ENCODE measurements at regions not wholly inside any gene's neighbourhood (a gene's known extent, or its start where the extent isn't known, plus 50 kb on each side); places are given as distances from the start of the nearest gene placed in this dataset.
"Not testable (repeated sequence)": the region's sequence is repeated elsewhere in the genome, so short reads cannot be mapped to it uniquely, and the experiment has no call there.

GRCh38 chr16:79850348-79850747, 249.8 kb upstream of the MAF start:
- DNase-seq, result no peak

- DNase-seq, result no peak
Measured at GRCh38 chr16:79849119-79849518, 248.6 kb upstream of the MAF start.

DNA sequence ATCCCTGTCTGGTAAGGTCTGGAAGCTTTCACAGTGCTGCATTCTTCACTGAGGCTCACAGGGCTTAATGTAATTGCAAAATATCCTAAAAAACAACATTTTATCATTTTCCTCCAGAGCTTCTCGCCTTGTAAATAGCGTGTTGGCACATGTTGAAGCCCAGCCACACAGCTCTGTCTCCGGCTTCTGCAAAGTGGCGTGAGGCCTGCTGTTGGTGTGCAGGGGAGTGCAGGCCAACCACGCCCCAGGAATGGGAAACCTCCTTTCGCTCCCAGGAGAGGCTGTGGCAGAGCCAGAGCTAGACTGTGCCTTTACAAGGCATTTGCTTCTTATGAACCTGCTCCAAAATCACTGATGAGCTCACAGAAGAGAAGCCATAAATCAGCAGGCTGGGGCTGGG, 248.2 kb upstream of the MAF start:
- no peak for DNase-seq

DNA sequence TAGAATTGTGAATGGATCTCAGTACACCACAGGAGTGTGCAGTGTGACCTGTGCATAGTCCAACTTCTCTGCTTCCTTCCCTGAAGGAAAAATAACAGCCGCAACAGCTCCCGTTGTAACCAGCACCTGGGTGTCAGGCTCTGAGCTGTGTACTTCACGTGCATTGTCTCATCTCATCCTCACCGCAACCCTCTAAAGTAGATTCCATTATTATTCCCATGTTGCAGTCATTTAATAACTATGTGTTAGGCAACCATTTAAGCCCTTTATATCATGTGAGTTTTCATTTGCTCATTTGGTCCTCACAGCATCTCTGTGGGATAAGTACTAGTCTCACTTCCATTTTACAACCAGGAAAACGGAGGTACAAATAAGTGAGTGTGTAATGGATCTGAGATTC, 247.0 kb upstream of the MAF start:
- DNase-seq, result no peak

GRCh38 chr16:79847101-79847500, 246.6 kb upstream of the MAF start:
- no peak for DNase-seq

- DNase-seq, result no peak
Measured at GRCh38 chr16:79845734-79846135, 245.2 kb upstream of the MAF start.

- DNase-seq, result no peak
Measured at GRCh38 chr16:79845033-79845733, 244.6 kb upstream of the MAF start.

- DNase-seq, result no peak
Measured at GRCh38 chr16:79844603-79845002, 244.1 kb upstream of the MAF start.

DNA sequence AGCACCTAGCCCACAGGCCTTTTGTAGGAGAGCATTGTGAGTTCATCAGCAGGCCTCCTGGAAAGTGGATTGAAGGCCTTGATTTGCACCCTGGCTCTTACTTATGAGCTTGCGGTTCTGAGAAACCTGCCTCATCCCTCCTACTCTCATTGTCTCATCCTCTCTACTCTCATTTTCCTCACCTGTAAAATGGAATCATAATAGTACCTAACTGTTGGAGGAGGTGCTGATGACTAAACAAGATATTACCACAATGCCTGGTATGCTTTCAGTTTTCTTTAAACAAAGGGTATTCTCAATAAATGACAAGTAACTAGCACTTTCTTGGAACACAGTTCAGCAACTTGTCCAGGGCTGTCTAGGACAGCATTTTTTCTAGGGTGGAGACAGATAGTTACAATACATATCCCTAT, 243.1 kb upstream of the MAF start:
- DNase-seq, result no peak

GRCh38 chr16:79843145-79843544, 242.6 kb upstream of the MAF start:
- DNase-seq, result no peak

DNA sequence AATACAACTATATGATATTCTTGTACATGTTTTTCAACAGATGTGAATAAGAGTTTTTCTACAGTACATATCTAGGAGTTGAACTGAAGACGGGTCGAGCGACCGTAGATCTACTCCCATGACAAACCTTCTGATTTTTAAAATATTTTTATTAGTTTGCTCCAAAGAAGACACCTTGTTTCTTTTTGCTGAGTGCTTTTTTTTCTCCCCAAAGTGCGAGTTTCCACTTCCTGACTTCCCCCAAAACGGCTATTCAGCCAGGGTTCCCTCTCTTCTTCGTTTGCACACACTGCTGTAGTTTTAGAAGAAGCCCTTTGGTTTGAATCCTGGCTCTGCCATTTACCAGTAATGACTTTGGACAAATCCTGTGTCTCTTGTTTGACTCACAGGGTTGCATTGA, 241.7 kb upstream of the MAF start:
- DNase-seq, result no peak

GRCh38 chr16:79839466-79840341, 239.2 kb upstream of the MAF start:
- no peak for DNase-seq

DNA sequence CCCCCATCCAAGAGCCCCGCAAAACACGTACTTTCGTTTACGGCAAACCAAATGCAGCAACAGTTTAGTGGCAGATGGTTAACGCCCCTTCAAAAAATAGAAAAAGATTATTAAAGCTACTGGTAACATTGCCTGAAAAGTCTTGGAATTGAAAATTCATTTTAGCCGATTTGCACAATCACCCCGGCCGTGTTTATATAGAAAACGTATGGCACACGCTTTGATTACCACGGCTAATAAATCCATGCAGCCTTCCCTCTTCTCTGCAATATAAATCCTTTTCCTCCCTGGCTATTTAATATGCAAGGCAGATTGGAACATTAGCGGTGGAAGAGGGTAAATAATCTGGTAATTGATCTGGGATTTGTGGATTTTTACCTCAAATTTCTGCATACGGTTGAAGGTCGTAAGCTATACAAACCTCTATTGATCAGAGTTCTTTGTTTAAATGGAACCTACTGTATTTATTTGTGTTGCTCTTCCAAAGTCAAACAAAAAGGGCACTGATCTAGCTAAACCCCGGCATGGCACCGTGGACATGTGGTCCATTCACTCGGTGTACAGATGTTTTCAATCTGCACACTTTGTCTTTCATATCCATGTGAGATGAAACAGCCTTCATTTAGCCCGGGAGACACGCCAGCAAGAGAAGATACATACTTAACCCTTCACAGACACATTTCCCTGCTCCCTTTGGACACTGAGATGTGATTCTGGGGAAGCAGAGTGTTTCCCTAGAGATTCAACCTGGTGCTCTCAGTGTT, 238.1 kb upstream of the MAF start:
- peak; percentile 43 for DNase-seq

- no peak for DNase-seq
Measured at GRCh38 chr16:79836144-79836543, 235.6 kb upstream of the MAF start.

- DNase-seq, result peak; percentile 15
Measured at GRCh38 chr16:79835194-79835593, 234.7 kb upstream of the MAF start.

- DNase-seq, result no peak
Measured at GRCh38 chr16:79834720-79835119, 234.2 kb upstream of the MAF start.

DNA sequence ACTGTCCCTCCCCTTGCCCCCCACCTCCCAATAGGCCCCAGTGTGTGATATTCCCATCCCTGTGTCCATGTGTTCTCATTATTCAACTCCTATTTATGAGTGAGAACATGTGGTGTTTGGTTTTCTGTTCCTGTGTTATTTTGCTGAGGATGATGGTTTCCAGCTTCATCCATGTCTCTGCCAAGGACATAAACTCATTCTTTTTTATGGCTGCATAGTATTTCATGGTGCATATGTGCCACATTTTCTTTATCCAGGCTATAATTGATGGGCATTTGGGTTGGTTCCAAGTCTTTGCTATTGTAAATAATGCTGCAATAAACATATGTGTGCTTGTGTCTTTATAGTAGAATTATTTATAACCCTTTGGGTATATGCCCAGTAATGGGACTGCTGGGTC, 233.5 kb upstream of the MAF start:
- DNase-seq, result not testable (repeated sequence)

- DNase-seq, result no peak
Measured at GRCh38 chr16:79833559-79833958, 233.0 kb upstream of the MAF start.

GRCh38 chr16:79826732-79827475, 226.4 kb upstream of the MAF start:
- DNase-seq, result peak; percentile 56

GRCh38 chr16:79825002-79825401, 224.5 kb upstream of the MAF start:
- DNase-seq, result no peak

GRCh38 chr16:79823639-79824038, 223.1 kb upstream of the MAF start:
- peak; percentile 18 for DNase-seq

- DNase-seq, result no peak
Measured at GRCh38 chr16:79821911-79822310, 221.4 kb upstream of the MAF start.

GRCh38 chr16:79816081-79816497, 215.6 kb upstream of the MAF start:
- DNase-seq, result no peak
